ENCODE measurements at regions not wholly inside any gene's neighbourhood (a gene's known extent, or its start where the extent isn't known, plus 50 kb on each side); places are given as distances from the start of the nearest gene placed in this dataset.

- no peak for TF ChIP-seq ZFX (IDR thresholded peaks at IDR 0.05; ENCODE audit: borderline replicate concordance)
- TF ChIP-seq CTCF (IDR thresholded peaks at IDR 0.05), result no peak
These were observed 1316.5 kb downstream of the BRD1 start for GRCh38 chr22:48511211-48511610.

GRCh38 chr22:48510599-48510998, 1317.1 kb downstream of the BRD1 start:
- H3K27ac ChIP-seq, result no peak overlapping the region
- TF ChIP-seq ZFX (IDR thresholded peaks at IDR 0.05; ENCODE audit: borderline replicate concordance), result no peak
- no peak for TF ChIP-seq CTCF (IDR thresholded peaks at IDR 0.05)

More at GRCh38 chr22:48511211-48511610, 1316.5 kb downstream of the BRD1 start:
- H3K27ac ChIP-seq, result no peak overlapping the region

- TF ChIP-seq ZFX (IDR thresholded peaks at IDR 0.05; ENCODE audit: borderline replicate concordance) (no peak), CTCF (IDR thresholded peaks at IDR 0.05) (no peak)
- no peak overlapping the region for H3K27ac ChIP-seq
These were observed 1319.9 kb downstream of the BRD1 start for GRCh38 chr22:48507595-48508350.

- TF ChIP-seq CTCF (IDR thresholded peaks at IDR 0.05), result no peak
- no peak for TF ChIP-seq ZFX (IDR thresholded peaks at IDR 0.05; ENCODE audit: borderline replicate concordance)
- no peak overlapping the region for H3K27ac ChIP-seq
These were observed 1320.5 kb downstream of the BRD1 start for GRCh38 chr22:48507171-48507570.

GRCh38 chr22:48506506-48507145, 1321.0 kb downstream of the BRD1 start:
- TF ChIP-seq ZFX (IDR thresholded peaks at IDR 0.05; ENCODE audit: borderline replicate concordance), result no peak
- TF ChIP-seq CTCF (IDR thresholded peaks at IDR 0.05), result no peak
- no peak overlapping the region for H3K27ac ChIP-seq

- TF ChIP-seq CTCF (IDR thresholded peaks at IDR 0.05) (no peak), ZFX (IDR thresholded peaks at IDR 0.05; ENCODE audit: borderline replicate concordance) (no peak)
- no peak overlapping the region for H3K27ac ChIP-seq
These were observed 1321.8 kb downstream of the BRD1 start for GRCh38 chr22:48505891-48506290.

GRCh38 chr22:48504519-48505140, 1323.0 kb downstream of the BRD1 start:
- H3K27ac ChIP-seq, result no peak overlapping the region
- TF ChIP-seq CTCF (IDR thresholded peaks at IDR 0.05), result no peak
- TF ChIP-seq ZFX (IDR thresholded peaks at IDR 0.05; ENCODE audit: borderline replicate concordance), result no peak
